ENCODE measurements at regions not wholly inside any gene's neighbourhood (a gene's known extent, or its start where the extent isn't known, plus 50 kb on each side); places are given as distances from the start of the nearest gene placed in this dataset.

DNA sequence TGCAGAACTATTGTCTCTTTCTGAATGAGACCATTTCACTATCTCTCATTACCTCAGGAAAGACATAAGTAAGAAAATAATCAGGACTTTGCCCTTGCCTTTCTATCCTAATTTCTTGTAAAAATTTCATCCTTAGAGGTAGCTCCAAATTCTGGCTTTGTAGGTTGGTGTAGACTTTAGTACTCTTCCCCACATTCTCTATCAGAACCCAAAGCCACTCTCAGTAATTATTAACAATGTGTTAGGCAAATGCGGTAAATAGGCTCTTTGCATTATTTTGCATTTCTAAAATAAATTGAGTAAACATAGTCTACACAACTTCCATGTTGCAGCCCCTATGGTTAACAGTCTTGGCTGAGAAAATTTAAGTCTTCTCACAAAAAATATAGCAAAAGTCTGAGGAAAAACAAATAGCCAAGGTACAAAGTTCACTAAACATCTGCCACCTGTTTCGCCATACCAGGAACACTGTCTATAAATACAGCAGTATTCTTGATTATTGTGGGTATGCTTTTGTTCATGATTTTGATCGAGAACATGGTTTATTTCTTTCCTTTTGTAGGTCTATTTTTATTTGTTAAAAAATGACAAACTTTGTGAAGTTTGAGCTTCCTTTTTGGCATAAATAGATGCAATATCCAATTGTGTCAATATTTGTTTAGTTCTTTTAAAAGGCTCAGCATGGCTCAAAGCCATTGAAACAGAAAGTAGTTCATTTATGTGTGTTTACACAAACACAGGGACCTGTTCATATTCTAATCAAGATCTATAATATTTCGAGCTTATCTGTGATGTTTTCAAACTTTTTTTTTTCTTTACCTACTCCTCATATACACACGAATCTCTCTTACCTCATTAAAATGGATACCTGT is 1061.5 kb downstream of the CNTNAP5 start:
- no peak overlapping the region for H2BK120ac ChIP-seq (ENCODE audit: low read depth, low read length)
- H3K56ac ChIP-seq (ENCODE audit: extremely low read depth, insufficient read depth, low read length): no peak overlapping the region
- DNase-seq: no peak
- no TSS peak for BruUV-seq (replicated peaks)
- H4K20me1 ChIP-seq (ENCODE audit: insufficient read depth, low read length): no peaks in the 10 kb centered on the region
- no peaks in the 10 kb centered on the region for H3K36me3 ChIP-seq (ENCODE audit: control insufficient read depth, insufficient read depth, low read length)
- H3K4me1 ChIP-seq (ENCODE audit: control insufficient read depth, insufficient read depth, low read length): no peaks in the 10 kb centered on the region
- no peak overlapping the region for H2AK9ac ChIP-seq (replicated peaks; ENCODE audit: low read depth, low read length, poor library complexity)
- H2BK20ac ChIP-seq (ENCODE audit: low read depth, low read length): no peak overlapping the region
- no peak overlapping the region for H3K4ac ChIP-seq (ENCODE audit: low read depth, low read length)
- H3K23ac ChIP-seq (ENCODE audit: low read depth, low read length): no peak overlapping the region
- intact Hi-C loops (cut with micrococcal nuclease): no loop called here
- ChIA-PET CTCF (no interaction called here), POLR2A (ENCODE audit: unreplicated experiment) (no interaction called here)
- no peak overlapping the region for H2BK5ac ChIP-seq (ENCODE audit: low read depth, low read length, poor library complexity, severe bottlenecking)
- no peak overlapping the region for H4K8ac ChIP-seq (ENCODE audit: low read depth in 2 of 2, low read length in 2 of 2)
- H3K9me1 ChIP-seq (ENCODE audit: insufficient read depth, low read length): no peaks in the 10 kb centered on the region
- dilution Hi-C loops (cut with HindIII; ENCODE audit: low sequenced_read_pairs, unreplicated experiment): no loop called here
- no peak overlapping the region for H3K14ac ChIP-seq (replicated peaks; ENCODE audit: low read depth, low read length)
- no peaks in the 10 kb centered on the region for H3K9me3 ChIP-seq (ENCODE audit: control insufficient read depth, insufficient read depth, low read length)
- no peak overlapping the region for H2AFZ ChIP-seq (replicated peaks; ENCODE audit: low read length, poor library complexity)
- H3K4me3 ChIP-seq (ENCODE audit: insufficient read depth, low read depth, low read length): no peak overlapping the region
- H3K79me1 ChIP-seq (ENCODE audit: low read depth in 1 of 2, low read length in 2 of 2): no peaks in the 10 kb centered on the region
- H3K27me3 ChIP-seq (ENCODE audit: control insufficient read depth, insufficient read depth, low read length): no peaks in the 10 kb centered on the region
- no peak overlapping the region for H2BK15ac ChIP-seq (ENCODE audit: low read depth, low read length)
- no peak for ATAC-seq (ENCODE audit: low read depth)
- H3K27ac ChIP-seq (ENCODE audit: insufficient read depth, low read length): no peak overlapping the region
- no peak overlapping the region for H2AK5ac ChIP-seq (ENCODE audit: low read depth, low read length)
- no peak overlapping the region for H4K5ac ChIP-seq (ENCODE audit: low read depth, low read length)
- H3K4me2 ChIP-seq (ENCODE audit: low read depth, low read length): no peak overlapping the region
- no peak overlapping the region for H3K9ac ChIP-seq (ENCODE audit: low read depth, low read length)
- no peak overlapping the region for H4K91ac ChIP-seq (ENCODE audit: insufficient read depth, low read depth, low read length)
- TF ChIP-seq SMC3 (IDR thresholded peaks at IDR 0.05; ENCODE audit: low read depth, low read length) (no peak), USF2 (IDR thresholded peaks at IDR 0.05; ENCODE audit: low read depth, low read length) (no peak), CHD1 (IDR thresholded peaks at IDR 0.05; ENCODE audit: low read depth, low read length) (no peak), MAZ (IDR thresholded peaks at IDR 0.05; ENCODE audit: borderline replicate concordance, low read depth, low read length) (no peak), MAFK (IDR thresholded peaks at IDR 0.05; ENCODE audit: low read depth, low read length) (no peak), NFE2L2 (IDR thresholded peaks at IDR 0.05; ENCODE audit: low read depth, low read length) (no peak), POLR2A (IDR thresholded peaks at IDR 0.05; ENCODE audit: low read depth, low read length) (no peak), BHLHE40 (IDR thresholded peaks at IDR 0.05; ENCODE audit: low read depth, low read length) (no peak), CEBPB (IDR thresholded peaks at IDR 0.05; ENCODE audit: low read depth, low read length) (no peak)
- TF ChIP-seq, protein P1, sequence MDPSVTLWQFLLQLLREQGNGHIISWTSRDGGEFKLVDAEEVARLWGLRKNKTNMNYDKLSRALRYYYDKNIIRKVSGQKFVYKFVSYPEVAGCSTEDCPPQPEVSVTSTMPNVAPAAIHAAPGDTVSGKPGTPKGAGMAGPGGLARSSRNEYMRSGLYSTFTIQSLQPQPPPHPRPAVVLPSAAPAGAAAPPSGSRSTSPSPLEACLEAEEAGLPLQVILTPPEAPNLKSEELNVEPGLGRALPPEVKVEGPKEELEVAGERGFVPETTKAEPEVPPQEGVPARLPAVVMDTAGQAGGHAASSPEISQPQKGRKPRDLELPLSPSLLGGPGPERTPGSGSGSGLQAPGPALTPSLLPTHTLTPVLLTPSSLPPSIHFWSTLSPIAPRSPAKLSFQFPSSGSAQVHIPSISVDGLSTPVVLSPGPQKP (IDR thresholded peaks at IDR 0.05; ENCODE audit: borderline replicate concordance, low read depth, low read length): no peak
- TF ChIP-seq, protein P2, sequence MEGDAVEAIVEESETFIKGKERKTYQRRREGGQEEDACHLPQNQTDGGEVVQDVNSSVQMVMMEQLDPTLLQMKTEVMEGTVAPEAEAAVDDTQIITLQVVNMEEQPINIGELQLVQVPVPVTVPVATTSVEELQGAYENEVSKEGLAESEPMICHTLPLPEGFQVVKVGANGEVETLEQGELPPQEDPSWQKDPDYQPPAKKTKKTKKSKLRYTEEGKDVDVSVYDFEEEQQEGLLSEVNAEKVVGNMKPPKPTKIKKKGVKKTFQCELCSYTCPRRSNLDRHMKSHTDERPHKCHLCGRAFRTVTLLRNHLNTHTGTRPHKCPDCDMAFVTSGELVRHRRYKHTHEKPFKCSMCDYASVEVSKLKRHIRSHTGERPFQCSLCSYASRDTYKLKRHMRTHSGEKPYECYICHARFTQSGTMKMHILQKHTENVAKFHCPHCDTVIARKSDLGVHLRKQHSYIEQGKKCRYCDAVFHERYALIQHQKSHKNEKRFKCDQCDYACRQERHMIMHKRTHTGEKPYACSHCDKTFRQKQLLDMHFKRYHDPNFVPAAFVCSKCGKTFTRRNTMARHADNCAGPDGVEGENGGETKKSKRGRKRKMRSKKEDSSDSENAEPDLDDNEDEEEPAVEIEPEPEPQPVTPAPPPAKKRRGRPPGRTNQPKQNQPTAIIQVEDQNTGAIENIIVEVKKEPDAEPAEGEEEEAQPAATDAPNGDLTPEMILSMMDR (conservative IDR thresholded peaks at IDR 0.05; ENCODE audit: low read depth, low read length): no peak
- in situ Hi-C loops (cut with MboI; ENCODE audit: low sequenced_read_pairs): no loop called here
- WGBS, 2 experiments (ENCODE audit: extremely low coverage in 2 of 2, insufficient read length in 1 of 2): no CpG with 5 or more reads among the region's 5 CpGs
- no peak overlapping the region for H3K18ac ChIP-seq (ENCODE audit: low read depth, low read length)

Data from IMR-90 (cell line).